GM11168 (cell line): ENCODE measurements at regions not wholly inside any gene's neighbourhood (a gene's known extent, or its start where the extent isn't known, plus 50 kb on each side); places are given as distances from the start of the nearest gene placed in this dataset.
"Not testable (repeated sequence)": the region's sequence is repeated elsewhere in the genome, so short reads cannot be mapped to it uniquely, and the experiment has no call there.

Experiments
- in situ Hi-C: fragments of 300-500 bp; cut with MboI; formaldehyde crosslinking; loops from one replicate; pipeline ENCODE4 v1.12.0; 2022; ENCODE audit warnings: low sequenced_read_pairs; ENCODE audit not compliant: unreplicated experiment

GRCh38 chr9:88831713-88832407 is 159.4 kb upstream of the S1PR3 start:
- in situ Hi-C loops: no loop called here

- in situ Hi-C loops: no loop called here
Observed at GRCh38 chr9:88833946-88834345, 157.3 kb upstream of the S1PR3 start.

GRCh38 chr9:88835038-88835466 is 156.2 kb upstream of the S1PR3 start:
- in situ Hi-C loops: no loop called here

- in situ Hi-C loops: no loop called here
Observed at GRCh38 chr9:88835772-88836171, 155.5 kb upstream of the S1PR3 start.

GRCh38 chr9:88837731-88838130 is 153.5 kb upstream of the S1PR3 start:
- in situ Hi-C loops: no loop called here

- in situ Hi-C loops: not testable (repeated sequence)
Observed at GRCh38 chr9:88849878-88850277, 141.4 kb upstream of the S1PR3 start.

- in situ Hi-C loops: no loop called here
Observed at GRCh38 chr9:88852794-88853193, 138.5 kb upstream of the S1PR3 start.

GRCh38 chr9:88870627-88871026 is 120.6 kb upstream of the S1PR3 start:
- in situ Hi-C loops: no loop called here

GRCh38 chr9:88871669-88872068 is 119.6 kb upstream of the S1PR3 start:
- in situ Hi-C loops: no loop called here

GRCh38 chr9:88872192-88872946 is 118.9 kb upstream of the S1PR3 start:
- in situ Hi-C loops: no loop called here

GRCh38 chr9:88873635-88874034 is 117.6 kb upstream of the S1PR3 start:
- in situ Hi-C loops: no loop called here

- in situ Hi-C loops: no loop called here
Observed at GRCh38 chr9:88874391-88874790, 116.9 kb upstream of the S1PR3 start.

GRCh38 chr9:88875400-88876120 is 115.7 kb upstream of the S1PR3 start:
- in situ Hi-C loops: no loop called here

GRCh38 chr9:88880199-88880598 is 111.1 kb upstream of the S1PR3 start:
- in situ Hi-C loops: no loop called here

- in situ Hi-C loops: not testable (repeated sequence)
Observed at GRCh38 chr9:88884291-88884690, 107.0 kb upstream of the S1PR3 start.

GRCh38 chr9:88886762-88887161 is 104.5 kb upstream of the S1PR3 start:
- in situ Hi-C loops: not testable (repeated sequence)

- in situ Hi-C loops: no loop called here
Observed at GRCh38 chr9:88889386-88889785, 101.9 kb upstream of the S1PR3 start.

- in situ Hi-C loops: no loop called here
Observed at GRCh38 chr9:88890546-88890945, 100.7 kb upstream of the S1PR3 start.

GRCh38 chr9:88891040-88891439 is 100.2 kb upstream of the S1PR3 start:
- in situ Hi-C loops: no loop called here

GRCh38 chr9:88892724-88893123 is 98.5 kb upstream of the S1PR3 start:
- in situ Hi-C loops: no loop called here

- in situ Hi-C loops: no loop called here
Observed at GRCh38 chr9:88897081-88897480, 94.2 kb upstream of the S1PR3 start.
